ENCODE measurements at regions not wholly inside any gene's neighbourhood (a gene's known extent, or its start where the extent isn't known, plus 50 kb on each side); places are given as distances from the start of the nearest gene placed in this dataset.
"Not testable (repeated sequence)": the region's sequence is repeated elsewhere in the genome, so short reads cannot be mapped to it uniquely, and the experiment has no call there.

GRCh38 chr3:59372346-59372745 lies 322.5 kb upstream of the CFAP20DC start:
- DNase-seq (ENCODE audit: low spot score) = no peak
- no peak for FAIRE-seq

DNA sequence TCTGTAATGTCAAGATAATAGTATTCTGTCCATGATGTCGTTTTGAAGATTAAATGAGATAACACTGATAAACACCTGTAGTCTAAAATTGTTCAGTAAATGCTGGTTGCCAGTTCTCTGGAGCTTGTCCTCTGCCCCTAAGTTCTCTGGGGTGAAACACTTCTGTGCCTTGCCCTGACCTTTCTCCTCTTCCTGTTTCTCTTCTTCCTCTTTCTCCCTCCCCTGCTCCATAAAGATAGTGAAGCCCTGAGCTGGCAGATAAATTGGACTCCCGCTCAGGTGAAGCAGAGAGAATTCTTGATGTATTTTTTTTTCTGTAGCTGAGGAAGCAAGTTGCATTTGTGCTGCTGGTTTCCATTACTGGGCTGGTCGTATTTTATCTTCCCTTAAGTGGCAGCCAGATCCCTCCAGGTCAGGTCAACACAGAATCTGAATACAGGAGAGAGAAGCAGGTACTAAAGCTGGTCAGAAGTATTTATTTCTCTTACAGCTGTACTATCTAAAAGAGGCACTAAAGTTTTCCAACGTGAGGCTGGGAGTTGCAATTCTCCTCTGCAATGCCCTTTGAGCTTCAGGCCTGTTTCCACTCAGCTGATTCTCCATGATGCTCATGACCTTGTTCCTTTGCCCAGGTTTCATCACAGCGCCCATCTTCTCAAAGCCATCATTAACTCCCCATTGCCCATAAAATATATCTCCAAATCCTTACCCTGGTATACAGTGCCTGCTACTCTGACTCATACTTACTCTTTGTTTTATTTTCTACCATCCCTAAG lies 319.3 kb upstream of the CFAP20DC start:
- DNase-seq (ENCODE audit: low spot score) = no peak
- no peak for FAIRE-seq

DNA sequence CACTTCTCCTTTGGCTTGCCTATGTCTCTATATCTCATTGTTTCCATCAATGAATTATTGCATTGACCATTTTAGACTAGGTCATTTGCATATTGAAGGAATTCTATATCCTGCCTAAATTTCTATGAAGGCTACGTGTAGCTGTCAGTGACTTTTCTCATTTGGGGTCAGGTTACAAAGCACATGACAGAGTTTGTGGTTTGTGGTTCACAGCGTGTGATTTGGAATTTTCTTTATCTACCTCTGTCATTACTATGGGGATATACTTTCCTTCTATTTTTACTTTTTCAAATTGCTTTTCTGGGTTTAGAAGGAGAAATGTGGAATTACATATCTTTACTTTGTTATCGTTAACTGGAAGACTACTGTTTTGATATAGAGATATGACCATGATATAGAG lies 317.3 kb upstream of the CFAP20DC start:
- DNase-seq (ENCODE audit: low spot score) (peak; percentile 55), FAIRE-seq (peak; percentile 88)

DNA sequence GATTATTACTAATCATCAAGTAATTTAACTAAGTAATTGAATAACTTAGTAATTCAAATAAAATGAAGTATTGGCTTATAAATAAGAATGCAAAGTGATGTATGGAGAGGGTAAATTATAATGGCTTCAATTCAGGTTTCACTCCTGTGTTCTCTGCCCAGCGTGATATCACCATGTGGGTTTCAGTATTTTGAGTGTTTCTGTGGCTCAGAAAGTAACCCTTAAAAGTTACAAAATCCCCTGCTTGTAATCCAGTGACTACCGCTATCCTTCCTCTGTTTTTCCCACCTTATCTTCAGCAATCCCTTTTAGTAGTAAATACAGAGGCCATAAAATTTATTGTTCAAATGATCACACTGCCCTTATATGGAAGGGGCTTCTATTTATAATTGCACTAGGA lies 316.4 kb upstream of the CFAP20DC start:
- FAIRE-seq (no peak), DNase-seq (ENCODE audit: low spot score) (no peak)

DNA sequence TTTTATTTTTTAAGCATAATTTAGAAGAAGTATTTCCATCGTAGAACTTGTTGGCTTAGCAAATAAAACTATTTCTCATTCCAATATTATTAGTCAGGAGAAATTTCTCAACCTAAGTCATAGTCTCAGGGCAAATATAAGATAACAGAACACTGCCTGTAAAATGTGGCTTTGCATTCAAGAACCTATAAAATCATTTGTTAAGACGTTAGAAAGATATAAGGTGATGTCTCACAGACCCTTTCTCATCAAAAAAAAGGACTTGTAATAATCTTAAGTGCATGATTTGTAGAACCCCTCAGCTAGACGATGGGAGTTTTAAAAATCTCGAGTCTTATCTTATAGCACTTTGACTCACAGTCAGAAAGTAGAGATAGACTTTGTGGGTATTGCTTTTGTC lies 314.7 kb upstream of the CFAP20DC start:
- no peak for FAIRE-seq
- DNase-seq (ENCODE audit: low spot score) = peak; percentile 15

GRCh38 chr3:59360312-59360711 lies 310.5 kb upstream of the CFAP20DC start:
- not testable (repeated sequence) for DNase-seq (ENCODE audit: low spot score); FAIRE-seq

GRCh38 chr3:59341459-59341858 lies 291.6 kb upstream of the CFAP20DC start:
- FAIRE-seq = no peak
- no peak for DNase-seq (ENCODE audit: low spot score)

DNA sequence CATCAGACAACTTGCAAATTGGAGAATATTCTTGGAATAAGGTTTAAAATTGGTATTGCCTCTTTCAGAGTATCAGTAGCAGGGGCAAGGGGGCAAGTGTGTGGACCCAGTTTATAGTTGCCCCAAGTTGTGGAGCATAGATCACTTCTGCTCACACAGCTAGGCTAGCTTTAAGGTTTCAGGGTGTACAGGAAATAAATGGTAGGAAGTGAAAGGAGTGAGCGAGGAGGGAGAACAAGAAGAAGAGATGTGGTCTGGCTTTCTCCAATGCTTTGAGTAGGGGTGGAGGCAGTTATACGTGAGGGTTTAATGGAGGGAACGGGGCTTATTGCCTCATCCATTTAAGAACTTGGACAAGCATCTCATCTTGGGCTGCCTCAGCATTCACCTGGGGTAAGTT lies 290.0 kb upstream of the CFAP20DC start:
- DNase-seq (ENCODE audit: low spot score) = no peak
- FAIRE-seq = no peak

DNA sequence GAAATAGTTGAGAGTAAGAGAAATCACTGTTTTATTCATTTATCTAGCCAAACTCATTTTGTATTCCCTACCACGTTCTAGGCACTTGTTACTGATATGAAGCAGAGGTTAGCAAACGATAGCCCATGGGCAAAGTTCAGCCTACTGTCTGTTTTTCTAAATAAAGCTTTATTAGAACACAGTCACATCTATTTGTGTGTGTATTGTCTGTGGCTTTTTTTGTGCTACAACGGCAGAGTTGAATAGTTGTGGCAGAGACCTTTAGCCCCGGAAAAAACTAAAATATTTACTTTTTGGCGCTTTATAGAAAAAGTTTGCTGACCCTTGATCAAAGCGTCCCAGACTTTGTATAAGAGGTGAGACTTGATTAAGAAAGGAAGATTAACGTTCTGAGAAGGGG lies 289.1 kb upstream of the CFAP20DC start:
- DNase-seq (ENCODE audit: low spot score) (no peak), FAIRE-seq (no peak)

DNA sequence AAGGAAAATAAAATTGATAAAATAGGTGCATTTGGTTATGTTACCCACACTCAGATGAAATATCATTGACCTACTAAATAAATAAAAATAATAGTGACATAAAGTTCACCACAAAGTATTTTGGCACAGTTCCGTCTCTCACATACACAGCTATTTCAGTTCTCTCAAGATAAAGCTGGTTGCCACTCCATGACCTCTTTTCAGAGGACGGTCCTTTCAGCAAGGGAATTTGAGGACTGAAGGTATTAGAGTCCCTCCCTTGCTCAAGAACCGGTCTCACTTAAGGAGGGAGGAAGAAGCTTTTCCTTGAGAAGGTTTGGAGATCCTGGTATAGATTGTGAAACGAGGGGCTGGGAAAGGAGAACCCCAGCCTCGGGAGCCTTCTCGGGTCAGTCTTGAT lies 285.5 kb upstream of the CFAP20DC start:
- FAIRE-seq = no peak

DNA sequence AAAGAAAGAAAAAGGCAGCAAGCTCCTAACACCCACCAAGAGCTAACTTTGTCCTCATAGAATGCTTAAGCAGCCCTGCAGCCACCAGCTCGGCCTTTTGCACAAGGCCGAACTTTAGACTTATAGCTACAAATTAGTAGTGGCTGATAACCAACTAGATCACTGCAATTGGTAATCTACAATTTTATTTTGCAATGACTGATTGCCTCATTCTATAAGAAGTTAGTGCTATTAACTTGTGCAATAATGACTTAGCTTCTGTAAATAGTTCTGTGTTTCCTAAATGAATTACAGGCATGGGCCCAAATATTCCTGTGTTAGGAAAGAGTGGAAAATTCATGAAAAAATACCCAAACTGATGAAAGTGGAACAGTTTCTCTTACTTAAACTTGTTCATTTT lies 284.8 kb upstream of the CFAP20DC start:
- no peak for DNase-seq (ENCODE audit: low spot score)
- FAIRE-seq = no peak

More for the DNA sequence above, 285.5 kb upstream of the CFAP20DC start:
- DNase-seq (ENCODE audit: low spot score) = no peak

DNA sequence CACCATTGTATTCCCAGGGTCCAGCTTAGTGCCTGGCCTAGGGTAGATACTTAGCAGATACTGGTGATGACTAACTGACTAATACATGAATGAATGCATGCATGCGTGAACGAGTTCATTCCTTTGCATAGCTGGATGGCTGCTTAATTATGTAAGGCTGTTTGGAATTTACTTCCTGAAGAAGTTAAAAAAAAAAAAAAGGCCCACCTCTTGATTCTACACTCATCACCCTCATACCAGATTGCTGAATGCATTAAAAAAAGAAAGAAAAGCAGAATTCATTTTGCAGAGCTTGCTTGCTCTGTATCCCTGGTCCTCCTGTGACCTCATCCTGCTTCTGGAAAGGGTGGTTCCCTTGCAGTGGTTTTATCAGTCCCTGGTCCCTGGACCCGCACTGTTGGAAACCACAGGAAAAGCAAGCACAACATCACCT lies 277.6 kb upstream of the CFAP20DC start:
- peak; percentile 98 for FAIRE-seq
- peak; percentile 96 for DNase-seq (ENCODE audit: low spot score)

DNA sequence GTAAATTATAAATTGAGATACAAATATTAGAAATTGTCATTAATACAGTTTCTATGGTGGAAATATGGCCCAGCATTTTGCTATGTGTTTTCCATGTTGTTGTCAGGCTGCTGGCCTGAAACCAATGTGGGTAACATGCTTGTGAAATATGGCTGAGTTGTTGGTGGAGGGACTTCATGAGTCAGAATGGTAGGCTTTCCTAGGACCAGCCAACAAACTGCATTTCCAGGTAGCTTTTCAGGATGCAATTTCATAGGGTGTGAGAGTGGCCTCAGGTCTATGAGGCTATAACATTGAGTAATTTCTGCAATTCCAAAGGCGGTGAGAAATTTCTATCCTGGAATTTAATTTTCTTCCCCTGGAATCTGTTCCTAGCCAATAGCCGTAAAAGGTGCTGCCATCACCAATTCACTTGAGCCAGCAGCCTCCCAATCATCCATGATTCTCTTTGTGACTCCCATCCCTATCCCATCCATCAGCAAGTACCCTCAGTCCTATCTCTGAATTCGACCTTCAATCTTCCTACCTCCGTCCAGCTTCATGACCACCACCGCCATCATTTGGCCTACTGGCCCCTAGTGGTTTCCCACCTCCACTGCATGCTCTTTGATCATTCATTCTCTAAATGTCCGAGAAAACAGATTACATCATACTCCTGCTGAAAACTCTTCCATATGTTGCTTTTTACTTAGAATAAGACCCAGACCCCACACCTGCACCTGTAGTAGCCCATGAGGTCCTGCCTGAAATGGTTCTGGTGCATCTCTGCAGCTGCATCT lies 276.6 kb upstream of the CFAP20DC start:
- DNase-seq (ENCODE audit: low spot score) = no peak

GRCh38 chr3:59321881-59322540 lies 272.2 kb upstream of the CFAP20DC start:
- DNase-seq (ENCODE audit: low spot score) (peak; percentile 11), FAIRE-seq (no peak)

More for the DNA sequence above, 276.6 kb upstream of the CFAP20DC start:
- FAIRE-seq = no peak

- DNase-seq (ENCODE audit: low spot score) = no peak
These were observed 270.3 kb upstream of the CFAP20DC start for GRCh38 chr3:59320080-59320479.

DNA sequence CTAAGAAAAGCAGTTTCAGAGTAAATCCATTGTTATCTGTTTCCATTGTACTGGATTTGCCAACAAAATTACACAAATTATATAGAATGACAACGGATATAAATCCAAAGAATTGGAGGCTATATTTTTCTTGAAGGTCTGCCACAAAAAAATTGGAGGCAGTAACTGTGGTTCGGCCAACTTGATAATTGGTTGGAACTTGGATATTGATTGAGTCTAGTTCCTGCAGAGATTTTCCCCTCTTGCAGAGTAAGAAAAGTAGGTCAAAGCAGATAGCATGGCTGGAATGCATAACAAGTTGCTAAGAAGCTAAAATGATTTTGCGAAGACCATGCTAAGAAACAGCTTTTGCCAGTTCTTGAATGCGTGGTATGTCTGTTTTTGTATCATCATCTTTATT lies 269.6 kb upstream of the CFAP20DC start:
- FAIRE-seq (no peak), DNase-seq (ENCODE audit: low spot score) (no peak)

More at GRCh38 chr3:59320080-59320479, 270.3 kb upstream of the CFAP20DC start:
- no peak for FAIRE-seq

GRCh38 chr3:59318881-59319280 lies 269.1 kb upstream of the CFAP20DC start:
- FAIRE-seq (no peak), DNase-seq (ENCODE audit: low spot score) (no peak)

DNA sequence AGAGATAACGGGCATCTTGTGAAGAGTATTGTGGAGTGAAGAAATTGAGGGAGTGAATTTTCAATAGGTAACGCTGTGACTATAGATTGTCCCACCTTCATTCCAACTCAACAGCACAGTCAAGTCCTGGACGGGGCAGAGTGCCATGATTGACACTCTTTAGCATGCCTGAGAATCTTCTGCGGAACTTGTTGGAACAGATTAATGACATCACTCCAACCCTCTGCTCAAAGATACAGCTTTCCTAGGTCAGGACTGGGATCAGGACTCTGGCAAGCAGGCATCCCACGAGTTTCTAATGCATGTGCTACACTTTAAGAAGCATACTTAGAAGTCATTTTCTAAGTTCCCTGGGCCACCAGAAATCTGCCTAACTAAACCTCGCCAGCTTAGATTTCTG lies 267.6 kb upstream of the CFAP20DC start:
- no peak for DNase-seq (ENCODE audit: low spot score)
- FAIRE-seq = no peak

DNA sequence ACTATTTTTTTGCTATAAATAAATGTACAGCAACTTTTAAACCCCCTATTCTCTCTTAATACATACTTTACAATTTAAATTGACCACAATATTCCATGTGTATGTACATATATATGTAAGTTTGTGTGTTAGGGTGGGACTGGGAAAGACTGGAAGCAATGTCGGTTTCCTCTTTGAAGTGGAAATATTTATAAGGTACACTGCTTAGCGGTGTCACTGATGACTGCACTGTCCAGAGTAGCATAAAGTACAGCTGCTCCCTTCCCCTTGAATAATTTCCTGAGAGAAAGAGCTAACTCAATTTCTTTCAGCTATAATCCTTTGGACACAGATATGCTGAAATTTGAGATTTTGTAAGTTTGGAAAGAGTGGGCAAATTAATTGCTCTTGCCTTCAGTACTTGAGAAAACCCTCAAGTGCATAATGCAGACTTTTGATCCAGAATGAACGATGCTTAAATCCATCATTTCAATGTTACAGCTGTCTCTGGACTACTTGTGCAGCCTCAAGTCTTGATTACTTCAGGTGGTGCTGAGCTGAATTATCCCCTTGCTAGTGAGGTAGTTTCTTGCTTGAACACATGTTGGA lies 267.0 kb upstream of the CFAP20DC start:
- no peak for DNase-seq (ENCODE audit: low spot score)

GRCh38 chr3:59313365-59313764 lies 263.5 kb upstream of the CFAP20DC start:
- peak; percentile 12 for DNase-seq (ENCODE audit: low spot score)
- FAIRE-seq = no peak

More for the DNA sequence above, 267.0 kb upstream of the CFAP20DC start:
- no peak for FAIRE-seq

DNA sequence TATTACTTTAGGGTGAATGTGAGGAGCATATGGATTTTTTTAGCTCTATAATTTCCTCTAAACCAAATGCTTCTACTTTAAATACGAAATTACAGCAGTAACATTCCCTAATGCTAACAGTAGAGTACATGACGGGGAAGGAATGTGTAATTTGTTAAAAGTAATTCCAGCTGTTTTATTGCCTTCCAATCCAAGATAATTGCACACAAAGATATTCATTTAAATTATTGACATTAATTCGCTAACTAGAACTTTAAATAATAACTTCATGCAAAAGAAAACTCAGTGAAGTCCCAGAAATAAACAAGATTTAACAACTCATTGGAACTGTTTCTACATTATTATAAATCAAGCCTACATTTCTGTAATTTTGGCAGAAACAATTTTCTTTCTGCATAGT lies 261.4 kb upstream of the CFAP20DC start:
- no peak for FAIRE-seq

GRCh38 chr3:59310736-59311135 lies 260.9 kb upstream of the CFAP20DC start:
- DNase-seq (ENCODE audit: low spot score) = peak; percentile 23
- FAIRE-seq = no peak

More for the DNA sequence above, 261.4 kb upstream of the CFAP20DC start:
- no peak for DNase-seq (ENCODE audit: low spot score)

Data from RCC 7860 (cell line).